Fibroblast of the aortic adventitia (primary cell): ENCODE measurements at regions not wholly inside any gene's neighbourhood (a gene's known extent, or its start where the extent isn't known, plus 50 kb on each side); places are given as distances from the start of the nearest gene placed in this dataset.

Source experiments
- DNase-seq: peaks from one replicate; pipeline ENCODE4 v3.0.0-alpha.2; 2010; ENCODE audit warnings: low read depth
- H3K4me3 ChIP-seq: 2 replicates; pipeline ENCODE4 v1.5.1; 2011; ENCODE audit warnings: low read depth, mild to moderate bottlenecking, control low read depth, low read length, moderate library complexity
- CTCF ChIP-seq: IDR thresholded peaks from 2 replicates; pipeline ENCODE4 v1.5.1; 2011; ENCODE audit warnings: mild to moderate bottlenecking, low read length, control low read depth, inconsistent platforms; ENCODE audit not compliant: insufficient read depth

GRCh38 chr1:81597720-81598426, 202.9 kb upstream of the ADGRL2 start:
- no peak overlapping the region for H3K4me3 ChIP-seq
- no peak for DNase-seq
- TF ChIP-seq CTCF: no peak

GRCh38 chr1:81596341-81596740, 204.4 kb upstream of the ADGRL2 start:
- no peak for DNase-seq
- H3K4me3 ChIP-seq: no peak overlapping the region
- TF ChIP-seq CTCF: no peak

GRCh38 chr1:81594206-81594605, 206.5 kb upstream of the ADGRL2 start:
- no peak overlapping the region for H3K4me3 ChIP-seq
- DNase-seq: no peak
- TF ChIP-seq CTCF: no peak

GRCh38 chr1:81592233-81592632, 208.5 kb upstream of the ADGRL2 start:
- no peak overlapping the region for H3K4me3 ChIP-seq
- DNase-seq: no peak
- no peak for TF ChIP-seq CTCF

- TF ChIP-seq CTCF: no peak
- no peak for DNase-seq
- H3K4me3 ChIP-seq: no peak overlapping the region
These were observed 210.6 kb upstream of the ADGRL2 start for GRCh38 chr1:81590171-81590570.

GRCh38 chr1:81588149-81588548, 212.6 kb upstream of the ADGRL2 start:
- no peak overlapping the region for H3K4me3 ChIP-seq
- no peak for DNase-seq
- TF ChIP-seq CTCF: no peak

GRCh38 chr1:81587426-81587825, 213.3 kb upstream of the ADGRL2 start:
- H3K4me3 ChIP-seq: no peak overlapping the region
- TF ChIP-seq CTCF: no peak
- no peak for DNase-seq
